Choroid plexus epithelial cell (primary cell): ENCODE measurements at regions not wholly inside any gene's neighbourhood (a gene's known extent, or its start where the extent isn't known, plus 50 kb on each side); places are given as distances from the start of the nearest gene placed in this dataset.
"Not testable (repeated sequence)": the region's sequence is repeated elsewhere in the genome, so short reads cannot be mapped to it uniquely, and the experiment has no call there.

Experiments
- DNase-seq: peaks from one replicate; pipeline ENCODE4 v3.0.0-alpha.2; 2010; ENCODE audit warnings: low read depth
- H3K4me3 ChIP-seq: 2 replicates; pipeline ENCODE4 v1.5.1; 2011; ENCODE audit warnings: low read depth, mild to moderate bottlenecking, control low read depth, low read length, moderate library complexity
- CTCF ChIP-seq: conservative IDR thresholded peaks from 2 replicates; pipeline ENCODE4 v1.5.1; 2011; ENCODE audit warnings: low read depth, mild to moderate bottlenecking, control low read depth, inconsistent platforms, low read length, moderate library complexity

- TF ChIP-seq CTCF = no peak
- H3K4me3 ChIP-seq = no peak overlapping the region
- no peak for DNase-seq
These were observed 171.7 kb downstream of the LAT start for GRCh38 chr16:29156511-29156910.

- DNase-seq, H3K4me3 ChIP-seq: not testable (repeated sequence)
These were observed 171.0 kb downstream of the LAT start for GRCh38 chr16:29155866-29156200.

GRCh38 chr16:29155131-29155865 is 170.4 kb downstream of the LAT start:
- not testable (repeated sequence) for DNase-seq, H3K4me3 ChIP-seq

GRCh38 chr16:29154676-29155121 is 169.8 kb downstream of the LAT start:
- DNase-seq = peak; percentile 45
- TF ChIP-seq CTCF = no peak
- H3K4me3 ChIP-seq = no peak overlapping the region

- H3K4me3 ChIP-seq = no peak overlapping the region
- no peak for DNase-seq
- TF ChIP-seq CTCF = no peak
These were observed 169.2 kb downstream of the LAT start for GRCh38 chr16:29154088-29154487.

GRCh38 chr16:29153307-29153706 is 168.5 kb downstream of the LAT start:
- not testable (repeated sequence) for H3K4me3 ChIP-seq, DNase-seq

GRCh38 chr16:29152544-29153031 is 167.7 kb downstream of the LAT start:
- not testable (repeated sequence) for DNase-seq, H3K4me3 ChIP-seq

- TF ChIP-seq CTCF = no peak
- no peak overlapping the region for H3K4me3 ChIP-seq
- no peak for DNase-seq
These were observed 166.5 kb downstream of the LAT start for GRCh38 chr16:29151317-29151716.

GRCh38 chr16:29149912-29150311 is 165.1 kb downstream of the LAT start:
- not testable (repeated sequence) for DNase-seq, H3K4me3 ChIP-seq

- no peak overlapping the region for H3K4me3 ChIP-seq
- no peak for DNase-seq
- no peak for TF ChIP-seq CTCF
These were observed 164.0 kb downstream of the LAT start for GRCh38 chr16:29148867-29149272.
